B cell (primary cell): ENCODE measurements at regions not wholly inside any gene's neighbourhood (a gene's known extent, or its start where the extent isn't known, plus 50 kb on each side); places are given as distances from the start of the nearest gene placed in this dataset.

ENCODE experiments used
- EZH2 ChIP-seq: IDR thresholded peaks from 2 replicates; pipeline ENCODE4 v1.6.1; 2012; ENCODE audit warnings: borderline replicate concordance, low read depth, mild to moderate bottlenecking, moderate library complexity, low read length; ENCODE audit not compliant: insufficient read depth, poor library complexity, severe bottlenecking
- TF ChIP-seq, protein P1 (sequence below): fragments of 200-600 bp; IDR thresholded peaks from one replicate; pipeline ENCODE4 v1.8.0; 2022; ENCODE audit warnings: antibody characterized with exemption, mild to moderate bottlenecking

GRCh38 chr12:116639765-116640164, 80.6 kb downstream of the MAP1LC3B2 start:
- TF ChIP-seq EZH2, result no peak
- TF ChIP-seq, protein P1, sequence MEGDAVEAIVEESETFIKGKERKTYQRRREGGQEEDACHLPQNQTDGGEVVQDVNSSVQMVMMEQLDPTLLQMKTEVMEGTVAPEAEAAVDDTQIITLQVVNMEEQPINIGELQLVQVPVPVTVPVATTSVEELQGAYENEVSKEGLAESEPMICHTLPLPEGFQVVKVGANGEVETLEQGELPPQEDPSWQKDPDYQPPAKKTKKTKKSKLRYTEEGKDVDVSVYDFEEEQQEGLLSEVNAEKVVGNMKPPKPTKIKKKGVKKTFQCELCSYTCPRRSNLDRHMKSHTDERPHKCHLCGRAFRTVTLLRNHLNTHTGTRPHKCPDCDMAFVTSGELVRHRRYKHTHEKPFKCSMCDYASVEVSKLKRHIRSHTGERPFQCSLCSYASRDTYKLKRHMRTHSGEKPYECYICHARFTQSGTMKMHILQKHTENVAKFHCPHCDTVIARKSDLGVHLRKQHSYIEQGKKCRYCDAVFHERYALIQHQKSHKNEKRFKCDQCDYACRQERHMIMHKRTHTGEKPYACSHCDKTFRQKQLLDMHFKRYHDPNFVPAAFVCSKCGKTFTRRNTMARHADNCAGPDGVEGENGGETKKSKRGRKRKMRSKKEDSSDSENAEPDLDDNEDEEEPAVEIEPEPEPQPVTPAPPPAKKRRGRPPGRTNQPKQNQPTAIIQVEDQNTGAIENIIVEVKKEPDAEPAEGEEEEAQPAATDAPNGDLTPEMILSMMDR, result no peak
